LNCAP (cell line): ENCODE measurements at regions not wholly inside any gene's neighbourhood (a gene's known extent, or its start where the extent isn't known, plus 50 kb on each side); places are given as distances from the start of the nearest gene placed in this dataset.

Experiments used
- CTCF ChIP-seq: fragments of 450-650 bp; IDR thresholded peaks from 2 replicates; pipeline ENCODE4 v1.5.1; 2017; ENCODE audit warnings: mild to moderate bottlenecking

GRCh38 chrX:97666890-97667289 lies 783.2 kb downstream of the RPA4 start:
- TF ChIP-seq CTCF = no peak

- no peak for TF ChIP-seq CTCF
Observed at GRCh38 chrX:97668126-97668525, 784.4 kb downstream of the RPA4 start.

- no peak for TF ChIP-seq CTCF
Observed at GRCh38 chrX:97672138-97672537, 788.4 kb downstream of the RPA4 start.

GRCh38 chrX:97672608-97673007 lies 788.9 kb downstream of the RPA4 start:
- TF ChIP-seq CTCF = no peak

GRCh38 chrX:97673135-97673534 lies 789.4 kb downstream of the RPA4 start:
- no peak for TF ChIP-seq CTCF

GRCh38 chrX:97682991-97683840 lies 799.5 kb downstream of the RPA4 start:
- TF ChIP-seq CTCF = no peak

GRCh38 chrX:97685753-97686152 lies 802.0 kb downstream of the RPA4 start:
- TF ChIP-seq CTCF = peak; percentile 55
